ENCODE measurements at regions not wholly inside any gene's neighbourhood (a gene's known extent, or its start where the extent isn't known, plus 50 kb on each side); places are given as distances from the start of the nearest gene placed in this dataset.

DNA sequence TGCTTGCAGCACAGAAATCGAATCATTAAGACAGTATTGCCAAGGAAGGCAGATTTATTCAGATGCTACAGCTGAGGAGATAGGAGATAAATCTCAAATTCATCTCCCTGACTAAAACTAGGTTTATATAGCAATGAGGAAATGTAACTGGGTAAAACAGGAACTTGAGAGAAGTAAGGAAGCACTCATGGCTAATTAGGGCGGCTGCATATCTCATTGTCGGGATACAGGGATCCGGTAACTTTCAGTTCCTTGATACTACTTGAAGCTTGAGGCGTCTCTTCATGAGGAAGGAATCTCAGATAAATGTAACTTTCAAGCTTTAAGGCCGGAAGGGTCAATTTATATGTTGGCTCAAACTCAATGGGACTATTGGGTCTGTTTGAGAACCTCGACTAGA lies 129.2 kb upstream of the WDR1 start:
- Mint-ChIP-seq H3K4me3 (ENCODE audit: low read depth, unreplicated experiment) (no peak overlapping the region), H3K27ac (ENCODE audit: unreplicated experiment) (no peak overlapping the region), H3K36me3 (ENCODE audit: insufficient read depth, unreplicated experiment) (no peaks in the 10 kb centered on the region), H3K27me3 (ENCODE audit: unreplicated experiment) (peaks cover 48% of the 10 kb centered on the region), H3K4me1 (ENCODE audit: low read depth, unreplicated experiment) (no peaks in the 10 kb centered on the region), H3K9me3 (ENCODE audit: low read depth, unreplicated experiment) (no peaks in the 10 kb centered on the region)
- no TSS peak for BruUV-seq (replicated peaks)
- intact Hi-C loops (cut with micrococcal nuclease; ENCODE audit: unreplicated experiment): no loop called here
- no peak for DNase-seq
- CTCF ChIA-PET: no interaction called here
- TF ChIP-seq, protein P1, sequence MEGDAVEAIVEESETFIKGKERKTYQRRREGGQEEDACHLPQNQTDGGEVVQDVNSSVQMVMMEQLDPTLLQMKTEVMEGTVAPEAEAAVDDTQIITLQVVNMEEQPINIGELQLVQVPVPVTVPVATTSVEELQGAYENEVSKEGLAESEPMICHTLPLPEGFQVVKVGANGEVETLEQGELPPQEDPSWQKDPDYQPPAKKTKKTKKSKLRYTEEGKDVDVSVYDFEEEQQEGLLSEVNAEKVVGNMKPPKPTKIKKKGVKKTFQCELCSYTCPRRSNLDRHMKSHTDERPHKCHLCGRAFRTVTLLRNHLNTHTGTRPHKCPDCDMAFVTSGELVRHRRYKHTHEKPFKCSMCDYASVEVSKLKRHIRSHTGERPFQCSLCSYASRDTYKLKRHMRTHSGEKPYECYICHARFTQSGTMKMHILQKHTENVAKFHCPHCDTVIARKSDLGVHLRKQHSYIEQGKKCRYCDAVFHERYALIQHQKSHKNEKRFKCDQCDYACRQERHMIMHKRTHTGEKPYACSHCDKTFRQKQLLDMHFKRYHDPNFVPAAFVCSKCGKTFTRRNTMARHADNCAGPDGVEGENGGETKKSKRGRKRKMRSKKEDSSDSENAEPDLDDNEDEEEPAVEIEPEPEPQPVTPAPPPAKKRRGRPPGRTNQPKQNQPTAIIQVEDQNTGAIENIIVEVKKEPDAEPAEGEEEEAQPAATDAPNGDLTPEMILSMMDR (IDR thresholded peaks at IDR 0.05; ENCODE audit: unreplicated experiment): no peak

GRCh38 chr4:10243856-10244255 lies 127.3 kb upstream of the WDR1 start:
- intact Hi-C loops (cut with micrococcal nuclease; ENCODE audit: unreplicated experiment): no loop called here
- Mint-ChIP-seq H3K27me3 (ENCODE audit: unreplicated experiment) (peaks cover 39% of the 10 kb centered on the region), H3K4me3 (ENCODE audit: low read depth, unreplicated experiment) (no peak overlapping the region), H3K27ac (ENCODE audit: unreplicated experiment) (no peak overlapping the region), H3K4me1 (ENCODE audit: low read depth, unreplicated experiment) (no peaks in the 10 kb centered on the region), H3K36me3 (ENCODE audit: insufficient read depth, unreplicated experiment) (no peaks in the 10 kb centered on the region), H3K9me3 (ENCODE audit: low read depth, unreplicated experiment) (no peaks in the 10 kb centered on the region)
- no TSS peak for BruUV-seq (replicated peaks)
- CTCF ChIA-PET: no interaction called here
- DNase-seq: no peak
- TF ChIP-seq, protein P1 (IDR thresholded peaks at IDR 0.05; ENCODE audit: unreplicated experiment): no peak

- Mint-ChIP-seq H3K36me3 (ENCODE audit: insufficient read depth, unreplicated experiment) (no peaks in the 10 kb centered on the region), H3K4me3 (ENCODE audit: low read depth, unreplicated experiment) (no peak overlapping the region), H3K4me1 (ENCODE audit: low read depth, unreplicated experiment) (no peaks in the 10 kb centered on the region), H3K27ac (ENCODE audit: unreplicated experiment) (no peak overlapping the region), H3K9me3 (ENCODE audit: low read depth, unreplicated experiment) (no peaks in the 10 kb centered on the region), H3K27me3 (ENCODE audit: unreplicated experiment) (peaks cover 54% of the 10 kb centered on the region)
- CTCF ChIA-PET: no interaction called here
- intact Hi-C loops (cut with micrococcal nuclease; ENCODE audit: unreplicated experiment): no loop called here
- TF ChIP-seq, protein P1 (IDR thresholded peaks at IDR 0.05; ENCODE audit: unreplicated experiment): no peak
- no peak for DNase-seq
- BruUV-seq (replicated peaks): no TSS peak
Measured at GRCh38 chr4:10240691-10241090, 124.1 kb upstream of the WDR1 start.

GRCh38 chr4:10239982-10240654 lies 123.5 kb upstream of the WDR1 start:
- H3K4me1 Mint-ChIP-seq (ENCODE audit: low read depth, unreplicated experiment): no peaks in the 10 kb centered on the region
- TF ChIP-seq, protein P1 (IDR thresholded peaks at IDR 0.05; ENCODE audit: unreplicated experiment): no peak
- peaks cover 57% of the 10 kb centered on the region for H3K27me3 Mint-ChIP-seq (ENCODE audit: unreplicated experiment)
- BruUV-seq (replicated peaks): no TSS peak
- no peaks in the 10 kb centered on the region for H3K36me3 Mint-ChIP-seq (ENCODE audit: insufficient read depth, unreplicated experiment)
- DNase-seq: no peak
- no peak overlapping the region for H3K4me3 Mint-ChIP-seq (ENCODE audit: low read depth, unreplicated experiment)
- intact Hi-C loops (cut with micrococcal nuclease; ENCODE audit: unreplicated experiment): no loop called here
- no peak overlapping the region for H3K27ac Mint-ChIP-seq (ENCODE audit: unreplicated experiment)
- no peaks in the 10 kb centered on the region for H3K9me3 Mint-ChIP-seq (ENCODE audit: low read depth, unreplicated experiment)
- CTCF ChIA-PET: no interaction called here
